Loucy (cell line): ENCODE measurements at regions not wholly inside any gene's neighbourhood (a gene's known extent, or its start where the extent isn't known, plus 50 kb on each side); places are given as distances from the start of the nearest gene placed in this dataset.

Experiments
- EZH2phosphoT487 ChIP-seq: fragments of 200-600 bp; IDR thresholded peaks from 2 replicates; pipeline ENCODE4 v1.6.1; 2018; ENCODE audit warnings: antibody characterized with exemption, mild to moderate bottlenecking, moderate library complexity, borderline replicate concordance
- TF ChIP-seq, protein P1 (sequence below): fragments of 200-600 bp; sonication (generic); conservative IDR thresholded peaks from 2 replicates; pipeline ENCODE4 v1.5.1; 2014; ENCODE audit warnings: mild to moderate bottlenecking, antibody characterized with exemption, low read length

DNA sequence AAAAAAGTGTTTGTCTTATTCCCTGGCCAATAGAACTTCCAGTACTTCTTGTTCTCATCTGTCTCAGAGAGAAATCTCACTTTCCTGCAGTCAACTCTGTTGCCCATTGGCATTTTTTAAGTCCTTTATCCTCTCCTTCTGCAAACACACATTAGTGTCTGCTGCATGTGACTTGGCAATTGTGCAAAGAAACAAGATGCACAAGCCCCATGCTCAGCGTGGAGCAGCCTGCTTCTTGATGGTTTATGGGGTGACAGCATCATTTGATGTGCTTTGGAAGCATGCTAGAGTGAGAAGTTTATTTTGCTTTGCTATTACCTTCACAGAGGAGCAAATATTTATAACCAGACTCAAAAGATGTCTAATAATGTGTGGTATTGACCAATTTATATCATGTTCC lies 238.2 kb downstream of the FAT3 start:
- TF ChIP-seq, protein P1, sequence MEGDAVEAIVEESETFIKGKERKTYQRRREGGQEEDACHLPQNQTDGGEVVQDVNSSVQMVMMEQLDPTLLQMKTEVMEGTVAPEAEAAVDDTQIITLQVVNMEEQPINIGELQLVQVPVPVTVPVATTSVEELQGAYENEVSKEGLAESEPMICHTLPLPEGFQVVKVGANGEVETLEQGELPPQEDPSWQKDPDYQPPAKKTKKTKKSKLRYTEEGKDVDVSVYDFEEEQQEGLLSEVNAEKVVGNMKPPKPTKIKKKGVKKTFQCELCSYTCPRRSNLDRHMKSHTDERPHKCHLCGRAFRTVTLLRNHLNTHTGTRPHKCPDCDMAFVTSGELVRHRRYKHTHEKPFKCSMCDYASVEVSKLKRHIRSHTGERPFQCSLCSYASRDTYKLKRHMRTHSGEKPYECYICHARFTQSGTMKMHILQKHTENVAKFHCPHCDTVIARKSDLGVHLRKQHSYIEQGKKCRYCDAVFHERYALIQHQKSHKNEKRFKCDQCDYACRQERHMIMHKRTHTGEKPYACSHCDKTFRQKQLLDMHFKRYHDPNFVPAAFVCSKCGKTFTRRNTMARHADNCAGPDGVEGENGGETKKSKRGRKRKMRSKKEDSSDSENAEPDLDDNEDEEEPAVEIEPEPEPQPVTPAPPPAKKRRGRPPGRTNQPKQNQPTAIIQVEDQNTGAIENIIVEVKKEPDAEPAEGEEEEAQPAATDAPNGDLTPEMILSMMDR, result no peak
- TF ChIP-seq EZH2phosphoT487, result no peak
